Tibial artery (tissue), 4 donors: ENCODE measurements at regions not wholly inside any gene's neighbourhood (a gene's known extent, or its start where the extent isn't known, plus 50 kb on each side); places are given as distances from the start of the nearest gene placed in this dataset.
A peak's percentile ranks its signal among the peaks of the same experiment; 100 is the strongest.

Source experiments
- DNase-seq, 2 donors: peaks; one replicate each; pipeline ENCODE4 v3.0.0-alpha.2; 2019
- H3K27ac ChIP-seq, 2 donors: fragments of 200-600 bp; sonication (generic) in 1 of 2; 1 replicate in 1 of 2; 2 replicates in 1 of 2; pipeline ENCODE4 v1.5.1; 2018 to 2019; ENCODE audit warnings: mild to moderate bottlenecking in 1 of 2
- H3K27me3 ChIP-seq, 2 donors: fragments of 200-600 bp; sonication (generic) in 1 of 2; one replicate each; pipeline versions ENCODE4 v1.5.1 to v1.6.0; 2016 to 2019
- H3K36me3 ChIP-seq, 3 donors: fragments of 200-600 bp; sonication (generic) in 2 of 3; one replicate each; pipeline ENCODE4 v1.5.1; 2016 to 2019; ENCODE audit warnings: mild to moderate bottlenecking in 2 of 3
- H3K4me1 ChIP-seq, 4 donors: fragments of 200-600 bp; sonication (generic) in 2 of 4; 1 replicate in 3 of 4; 2 replicates in 1 of 4; pipeline ENCODE4 v1.5.1; 2016 to 2019
- H3K4me3 ChIP-seq, 2 donors: fragments of 200-600 bp; sonication (generic) in 1 of 2; 1 replicate in 1 of 2; 2 replicates in 1 of 2; pipeline ENCODE4 v1.5.1; 2018 to 2019; ENCODE audit warnings: mild to moderate bottlenecking in 2 of 2
- H3K9me3 ChIP-seq, 3 donors: fragments of 200-600 bp; sonication (generic) in 1 of 3; one replicate each; pipeline ENCODE4 v1.5.1; 2016 to 2019
- intact Hi-C: fragments of 100-400 bp; cut with DNase I; formaldehyde crosslinking; loops from one replicate; pipeline ENCODE4 v1.15.0; 2023; ENCODE audit warnings: low total_unique reads
- TF ChIP-seq, protein P1 (sequence below), 2 experiments: fragments of 200-600 bp in 1 of 2; fragments of 450-650 bp in 1 of 2; IDR thresholded peaks; one replicate each; pipeline ENCODE4 v1.5.1; 2017 to 2019; ENCODE audit warnings: antibody characterized with exemption in 2 of 2, mild to moderate bottlenecking in 1 of 2, moderate library complexity in 1 of 2

DNA sequence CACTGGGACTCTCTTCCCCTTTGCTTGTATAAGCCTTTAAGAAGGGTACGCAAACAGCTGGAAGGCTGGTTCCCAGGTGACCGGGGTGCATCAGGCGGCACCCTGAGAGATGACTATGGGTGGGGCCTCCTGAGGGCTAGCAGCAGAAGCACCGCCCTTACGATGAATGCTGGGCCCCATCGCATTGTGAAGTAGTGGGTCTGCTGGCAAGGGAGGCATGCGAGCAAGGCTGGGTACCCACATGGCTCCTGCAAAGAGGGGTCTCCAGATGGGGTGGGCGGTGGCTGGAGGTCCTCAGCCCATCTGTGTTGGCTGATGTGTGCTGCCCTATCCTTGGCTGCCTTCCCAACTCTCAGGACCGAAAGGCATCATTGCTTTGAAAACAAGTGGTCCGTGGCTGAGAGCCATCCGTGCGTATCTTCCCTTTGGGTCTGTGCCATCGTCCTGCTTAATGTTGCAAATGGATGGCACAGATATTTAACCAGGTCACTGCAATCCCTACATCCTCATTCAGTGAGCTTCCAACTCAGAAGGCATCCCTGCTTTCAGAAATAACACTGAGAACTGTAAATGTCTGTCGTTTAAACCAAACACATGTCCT lies 83.5 kb upstream of the GPC1 start:
- Histone ChIP-seq H3K4me3 (no peak overlapping the region), H3K9me3 (no peaks in the 10 kb centered on the region), H3K36me3 (no peaks in the 10 kb centered on the region), H3K4me1 (peaks cover 0 to 7% (median 3%) of the 10 kb centered on the region in 4 donors), H3K27me3 (peaks cover 0 to 16% of the 10 kb centered on the region in 2 donors), H3K27ac (no peak overlapping the region)
- intact Hi-C loops, result no loop called here
- DNase-seq, result peak in 1 of 2 donors; percentile 55
- TF ChIP-seq, protein P1, sequence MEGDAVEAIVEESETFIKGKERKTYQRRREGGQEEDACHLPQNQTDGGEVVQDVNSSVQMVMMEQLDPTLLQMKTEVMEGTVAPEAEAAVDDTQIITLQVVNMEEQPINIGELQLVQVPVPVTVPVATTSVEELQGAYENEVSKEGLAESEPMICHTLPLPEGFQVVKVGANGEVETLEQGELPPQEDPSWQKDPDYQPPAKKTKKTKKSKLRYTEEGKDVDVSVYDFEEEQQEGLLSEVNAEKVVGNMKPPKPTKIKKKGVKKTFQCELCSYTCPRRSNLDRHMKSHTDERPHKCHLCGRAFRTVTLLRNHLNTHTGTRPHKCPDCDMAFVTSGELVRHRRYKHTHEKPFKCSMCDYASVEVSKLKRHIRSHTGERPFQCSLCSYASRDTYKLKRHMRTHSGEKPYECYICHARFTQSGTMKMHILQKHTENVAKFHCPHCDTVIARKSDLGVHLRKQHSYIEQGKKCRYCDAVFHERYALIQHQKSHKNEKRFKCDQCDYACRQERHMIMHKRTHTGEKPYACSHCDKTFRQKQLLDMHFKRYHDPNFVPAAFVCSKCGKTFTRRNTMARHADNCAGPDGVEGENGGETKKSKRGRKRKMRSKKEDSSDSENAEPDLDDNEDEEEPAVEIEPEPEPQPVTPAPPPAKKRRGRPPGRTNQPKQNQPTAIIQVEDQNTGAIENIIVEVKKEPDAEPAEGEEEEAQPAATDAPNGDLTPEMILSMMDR (IDR thresholded peaks at IDR 0.05), result no peak

DNA sequence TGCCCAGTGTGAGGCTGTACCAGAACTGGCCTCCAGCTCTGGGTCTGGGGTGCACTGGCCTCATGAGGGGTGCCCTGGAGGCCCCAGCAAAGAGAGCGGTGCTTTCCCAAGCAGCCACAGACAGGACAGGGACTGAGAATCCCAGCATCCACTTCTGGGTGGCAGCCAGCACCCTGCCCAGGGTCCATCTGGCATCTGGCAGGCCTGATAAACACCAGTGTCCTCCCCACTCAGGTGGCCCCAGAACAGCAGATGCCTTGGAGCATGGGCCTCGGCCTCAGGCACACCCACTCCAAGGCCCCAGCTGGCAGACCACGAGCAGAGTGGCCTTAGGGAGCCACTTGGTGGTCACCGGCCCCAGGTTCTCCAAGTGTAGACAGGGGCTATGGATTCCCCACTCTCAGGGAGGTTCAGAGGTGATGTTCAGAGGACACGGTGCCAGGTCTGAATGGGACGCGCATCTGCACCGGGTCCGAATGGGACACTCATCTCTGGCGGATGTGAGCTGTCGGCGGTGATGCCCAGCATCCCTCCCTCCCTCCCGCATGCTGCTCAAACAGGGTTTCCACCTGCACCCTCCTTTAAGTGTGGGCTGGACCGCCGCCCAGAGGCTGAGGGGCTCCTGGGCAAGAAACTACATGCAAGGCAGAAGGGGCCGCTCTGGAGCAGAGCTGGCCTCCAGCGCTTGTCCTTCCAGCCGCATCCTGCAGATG lies 82.2 kb upstream of the GPC1 start:
- TF ChIP-seq, protein P1 (IDR thresholded peaks at IDR 0.05), result no peak
- intact Hi-C loops, result no loop called here
- DNase-seq, result peak in 1 of 2 donors; percentile 54

DNA sequence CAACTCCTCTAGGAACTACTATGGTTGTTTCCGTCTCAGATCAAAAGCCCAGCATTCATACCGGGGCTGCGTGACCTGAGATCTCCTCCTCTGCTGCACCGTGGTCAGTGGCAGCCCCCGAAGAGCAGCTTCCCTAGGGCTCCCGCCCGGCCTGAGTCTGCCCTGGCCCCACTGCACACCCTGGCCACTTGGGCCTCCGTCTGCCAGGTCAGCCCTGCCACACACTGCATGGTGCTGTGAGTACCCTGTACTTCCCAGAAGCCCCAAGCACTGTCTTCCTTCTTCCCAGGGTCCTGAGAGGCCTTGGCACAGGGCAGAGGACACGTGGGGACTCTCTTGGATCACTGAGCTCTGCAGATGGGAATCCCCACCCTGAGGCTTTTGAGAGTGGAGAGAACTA lies 81.5 kb upstream of the GPC1 start:
- Histone ChIP-seq H3K27ac (no peak overlapping the region), H3K4me3 (no peak overlapping the region), H3K27me3 (peaks cover 0 to 6% of the 10 kb centered on the region in 2 donors), H3K4me1 (peaks cover 0 to 7% (median 3%) of the 10 kb centered on the region in 4 donors), H3K36me3 (no peaks in the 10 kb centered on the region), H3K9me3 (no peaks in the 10 kb centered on the region)
- TF ChIP-seq, protein P1 (IDR thresholded peaks at IDR 0.05), result no peak
- intact Hi-C loops, result no loop called here
- no peak for DNase-seq

More for the DNA sequence above, 82.2 kb upstream of the GPC1 start:
- H3K27ac ChIP-seq, result no peak overlapping the region
- H3K9me3 ChIP-seq, result no peaks in the 10 kb centered on the region
- no peak overlapping the region for H3K4me3 ChIP-seq
- H3K4me1 ChIP-seq, result peaks cover 0 to 7% (median 3%) of the 10 kb centered on the region in 4 donors
- no peaks in the 10 kb centered on the region for H3K36me3 ChIP-seq
- H3K27me3 ChIP-seq, result peaks cover 0 to 6% of the 10 kb centered on the region in 2 donors

DNA sequence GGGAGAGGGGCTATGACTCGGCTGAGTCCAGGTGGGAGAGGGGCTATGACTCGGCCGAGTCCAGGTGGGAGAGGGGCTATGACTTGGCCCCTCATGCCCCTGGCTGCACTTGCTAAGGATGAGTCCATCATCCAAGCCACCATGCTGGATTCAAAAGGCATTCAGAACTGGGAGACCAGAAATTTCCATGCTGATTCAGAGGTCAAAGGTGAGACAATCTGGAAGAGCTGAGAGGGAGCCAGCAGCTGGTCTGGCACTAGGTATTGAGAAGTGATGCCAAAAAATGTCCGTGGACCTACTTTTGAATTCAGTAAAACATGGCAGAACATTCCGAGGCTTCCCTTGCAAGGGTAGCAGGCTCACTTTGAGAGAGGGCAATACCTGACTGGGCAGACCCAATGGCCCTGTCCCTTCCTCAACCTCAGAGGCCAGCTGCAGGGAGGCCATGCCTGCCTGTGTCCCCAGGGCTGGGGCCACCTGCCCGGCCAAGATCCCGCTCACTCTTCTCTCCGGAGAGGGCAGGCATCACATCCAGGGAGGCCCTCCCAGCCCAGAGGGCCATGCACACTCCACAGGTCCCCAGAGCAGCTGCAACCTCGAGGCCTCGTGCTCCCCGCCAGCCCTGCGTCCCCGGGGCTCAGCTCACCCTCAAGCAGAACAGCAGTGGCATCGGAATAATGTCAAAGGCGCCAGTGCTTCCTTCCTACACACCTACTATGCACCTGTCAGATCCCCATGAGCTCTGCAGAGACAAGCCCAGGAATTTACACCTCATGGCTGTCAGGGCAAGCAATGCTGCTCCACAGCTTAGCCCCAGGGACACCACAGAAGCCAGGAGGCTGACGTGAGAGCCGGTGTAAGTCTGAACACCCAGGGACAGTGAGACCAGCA lies 80.2 kb upstream of the GPC1 start:
- H3K4me1 ChIP-seq, result peaks cover 0 to 7% (median 3%) of the 10 kb centered on the region in 4 donors
- intact Hi-C loops, result no loop called here
- peaks cover 0 to 3% of the 10 kb centered on the region in 2 donors for H3K27me3 ChIP-seq
- TF ChIP-seq, protein P1 (IDR thresholded peaks at IDR 0.05), result no peak
- DNase-seq, result no peak
- no peak overlapping the region for H3K27ac ChIP-seq
- no peaks in the 10 kb centered on the region for H3K36me3 ChIP-seq
- H3K4me3 ChIP-seq, result no peak overlapping the region
- H3K9me3 ChIP-seq, result peaks cover 2 to 10% (median 5%) of the 10 kb centered on the region in 3 donors

DNA sequence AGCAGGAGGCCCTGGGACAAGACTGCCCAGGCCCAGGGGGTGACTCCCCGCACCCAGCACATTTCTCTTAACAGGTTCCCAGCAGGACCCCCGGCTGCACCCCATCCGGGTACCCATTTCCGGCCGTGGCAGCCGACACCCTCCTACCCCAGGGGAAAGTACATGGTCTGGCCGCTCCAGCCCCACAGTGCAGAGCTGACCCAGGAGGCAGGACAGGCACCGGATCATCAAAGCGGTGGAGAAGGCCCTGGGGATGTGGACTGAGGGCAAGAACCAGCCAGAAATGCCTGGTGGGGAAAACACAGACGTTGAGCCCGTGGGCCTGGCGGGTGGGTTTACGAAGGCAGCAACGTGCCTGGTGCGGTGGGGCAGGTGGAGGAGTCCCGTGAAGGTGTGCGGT lies 79.5 kb upstream of the GPC1 start:
- H3K27ac ChIP-seq, result no peak overlapping the region
- peaks cover 9 to 17% (median 10%) of the 10 kb centered on the region in 3 donors for H3K9me3 ChIP-seq
- H3K36me3 ChIP-seq, result no peaks in the 10 kb centered on the region
- peaks cover 0 to 3% of the 10 kb centered on the region in 2 donors for H3K27me3 ChIP-seq
- H3K4me3 ChIP-seq, result no peak overlapping the region
- peaks cover 0 to 7% (median 3%) of the 10 kb centered on the region in 4 donors for H3K4me1 ChIP-seq
- intact Hi-C loops, result no loop called here
- TF ChIP-seq, protein P1 (IDR thresholded peaks at IDR 0.05), result no peak
- DNase-seq, result no peak
